ENCODE measurements at regions not wholly inside any gene's neighbourhood (a gene's known extent, or its start where the extent isn't known, plus 50 kb on each side); places are given as distances from the start of the nearest gene placed in this dataset.
"Not testable (repeated sequence)": the region's sequence is repeated elsewhere in the genome, so short reads cannot be mapped to it uniquely, and the experiment has no call there.

- Histone ChIP-seq H3K4me3 (ENCODE audit: low read depth, low read length) (no peak overlapping the region), H3K36me3 (ENCODE audit: control insufficient read depth in 2 of 2, insufficient read depth in 1 of 2, low read length in 2 of 2) (no peaks in the 10 kb centered on the region), H3K27ac (ENCODE audit: extremely low read depth, low read depth, low read length) (no peak overlapping the region), H3K4me1 (ENCODE audit: control insufficient read depth, insufficient read depth, low read length) (no peaks in the 10 kb centered on the region), H3K9me3 (ENCODE audit: control insufficient read depth, insufficient read depth, low read depth, low read length) (no peaks in the 10 kb centered on the region)
- CTCF ChIA-PET, result interaction anchor here (0.6 kb wide), 1 partner anchor 35 kb away, joined by 4 read pairs; no protein-coding TSS in a partner anchor
- no peak for TF ChIP-seq ZNF747 (tag by site-specific recombination; IDR thresholded peaks at IDR 0.05)
- peak; percentile 78 for TF ChIP-seq ZNF146 (tag by site-specific recombination; IDR thresholded peaks at IDR 0.05)
- TF ChIP-seq ZNF280C (tag by site-specific recombination; IDR thresholded peaks at IDR 0.05), result no peak
- TF ChIP-seq ZNF214 (tag by site-specific recombination; IDR thresholded peaks at IDR 0.05; ENCODE audit: borderline replicate concordance), result no peak
- TF ChIP-seq, protein P1, sequence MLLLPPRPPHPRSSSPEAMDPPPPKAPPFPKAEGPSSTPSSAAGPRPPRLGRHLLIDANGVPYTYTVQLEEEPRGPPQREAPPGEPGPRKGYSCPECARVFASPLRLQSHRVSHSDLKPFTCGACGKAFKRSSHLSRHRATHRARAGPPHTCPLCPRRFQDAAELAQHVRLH (tag by site-specific recombination; IDR thresholded peaks at IDR 0.05), result 0 out of 2 replicates have a peak, but pooled peaks have one; percentile 12
- TF ChIP-seq ZNF561 (tag by site-specific recombination; IDR thresholded peaks at IDR 0.05; ENCODE audit: borderline replicate concordance), result no peak
- TF ChIP-seq HOXC10 (CRISPR knock-in tag; IDR thresholded peaks at IDR 0.05), result no peak
- TF ChIP-seq ZNF549 (tag by site-specific recombination; IDR thresholded peaks at IDR 0.05), result no peak
- no peak for TF ChIP-seq KLF16 (tag by site-specific recombination; IDR thresholded peaks at IDR 0.05)
- no peak for TF ChIP-seq SP7 (tag by site-specific recombination; IDR thresholded peaks at IDR 0.05)
- POLR2A ChIA-PET, result no interaction called here
Measured at GRCh38 chr1:199920635-199921034, 106.9 kb upstream of the NR5A2 start.

GRCh38 chr1:199929556-199929955 lies 98.0 kb upstream of the NR5A2 start:
- no peaks in the 10 kb centered on the region for H3K4me1 ChIP-seq (ENCODE audit: control insufficient read depth, insufficient read depth, low read length)
- no peak for TF ChIP-seq ZBTB10 (tag by site-specific recombination; IDR thresholded peaks at IDR 0.05)
- H3K9me3 ChIP-seq (ENCODE audit: control insufficient read depth, insufficient read depth, low read depth, low read length), result no peaks in the 10 kb centered on the region
- ChIA-PET CTCF (interaction anchor here (1.1 kb wide), 1 partner anchor 23 kb away, joined by 3 read pairs; no protein-coding TSS in a partner anchor), POLR2A (no interaction called here)
- H3K36me3 ChIP-seq (ENCODE audit: control insufficient read depth in 2 of 2, insufficient read depth in 1 of 2, low read length in 2 of 2), result no peaks in the 10 kb centered on the region
- H3K27ac ChIP-seq (ENCODE audit: extremely low read depth, low read depth, low read length), result no peak overlapping the region
- no peak overlapping the region for H3K4me3 ChIP-seq (ENCODE audit: low read depth, low read length)

GRCh38 chr1:199930067-199930466 lies 97.4 kb upstream of the NR5A2 start:
- H3K9me3 ChIP-seq (ENCODE audit: control insufficient read depth, insufficient read depth, low read depth, low read length); H3K36me3 ChIP-seq (ENCODE audit: control insufficient read depth in 2 of 2, insufficient read depth in 1 of 2, low read length in 2 of 2); H3K27ac ChIP-seq (ENCODE audit: extremely low read depth, low read depth, low read length); H3K4me3 ChIP-seq (ENCODE audit: low read depth, low read length); POLR2A ChIA-PET; H3K4me1 ChIP-seq (ENCODE audit: control insufficient read depth, insufficient read depth, low read length): not testable (repeated sequence)
- TF ChIP-seq, protein P1 (tag by site-specific recombination; IDR thresholded peaks at IDR 0.05), result 0 out of 2 replicates have a peak, but pooled peaks have one; percentile 20
- peak; percentile 85 for TF ChIP-seq ZNF146 (tag by site-specific recombination; IDR thresholded peaks at IDR 0.05)
- CTCF ChIA-PET, result interaction anchor here (1.1 kb wide), 1 partner anchor 24 kb away, joined by 3 read pairs; no protein-coding TSS in a partner anchor

All from HEK293 (cell line).